HG03135 (cell line): ENCODE measurements at regions not wholly inside any gene's neighbourhood (a gene's known extent, or its start where the extent isn't known, plus 50 kb on each side); places are given as distances from the start of the nearest gene placed in this dataset.

Source experiments
- ATAC-seq: cut with Tn5 transposase; IDR thresholded peaks from one replicate; pipeline ENCODE4 v1.9.1; 2021; ENCODE audit warnings: mild to moderate bottlenecking, moderate library complexity; ENCODE audit not compliant: unreplicated experiment

GRCh38 chr7:18445483-18445882 lies 50.1 kb upstream of the HDAC9 start:
- ATAC-seq = no peak
